Fibroblast of lung (primary cell): ENCODE measurements at regions not wholly inside any gene's neighbourhood (a gene's known extent, or its start where the extent isn't known, plus 50 kb on each side); places are given as distances from the start of the nearest gene placed in this dataset.

Experiments used
- DNase-seq, 2 donors: peaks; one replicate each; pipeline versions ENCODE4 v3.0.0 to v3.0.0-alpha.2; 2010; ENCODE audit warnings: low read depth in 2 of 2
- H2AFZ ChIP-seq: 2 replicates; pipeline ENCODE4 v1.5.1; 2012; ENCODE audit warnings: low read length, control low read depth, inconsistent platforms
- H3K27ac ChIP-seq: 2 replicates; pipeline ENCODE4 v1.5.1; 2011; ENCODE audit warnings: low read length, control low read depth; ENCODE audit not compliant: insufficient read depth
- H3K27me3 ChIP-seq: 2 replicates; pipeline ENCODE4 v1.5.1; 2011; ENCODE audit warnings: mild to moderate bottlenecking, low read length; ENCODE audit not compliant: control insufficient read depth, insufficient read depth
- H3K36me3 ChIP-seq: 2 replicates; pipeline ENCODE4 v1.5.1; 2011; ENCODE audit warnings: low read length; ENCODE audit not compliant: control insufficient read depth, insufficient read depth
- H3K4me1 ChIP-seq: 2 replicates; pipeline ENCODE4 v1.5.1; 2011; ENCODE audit warnings: low read length; ENCODE audit not compliant: control insufficient read depth, insufficient read depth; ENCODE audit errors: extremely low read depth
- H3K4me2 ChIP-seq: 2 replicates; pipeline ENCODE4 v1.5.1; 2011; ENCODE audit warnings: low read length, control low read depth; ENCODE audit not compliant: insufficient read depth; ENCODE audit errors: extremely low read depth
- H3K4me3 ChIP-seq, 4 experiments: fragments of 200-600 bp in 1 of 4; sonication (generic) in 1 of 4; replicated peaks in 1 of 4; 2 replicates each; pipeline ENCODE4 v1.5.1; 2011 to 2016; ENCODE audit warnings: low read length in 4 of 4, low read depth in 3 of 4, mild to moderate bottlenecking in 3 of 4, control low read depth in 2 of 4, inconsistent platforms in 1 of 4, mixed read lengths in 1 of 4; ENCODE audit not compliant: insufficient read depth in 1 of 4; ENCODE audit errors: control extremely low read depth in 1 of 4
- H3K79me2 ChIP-seq: 2 replicates; pipeline ENCODE4 v1.5.1; 2012; ENCODE audit warnings: mild to moderate bottlenecking, low read length, inconsistent platforms; ENCODE audit not compliant: control insufficient read depth, insufficient read depth
- H3K9ac ChIP-seq: 2 replicates; pipeline ENCODE4 v1.5.1; 2011; ENCODE audit warnings: mild to moderate bottlenecking, low read length, control low read depth; ENCODE audit not compliant: insufficient read depth
- H3K9me3 ChIP-seq: 2 replicates; pipeline ENCODE4 v1.5.1; 2012; ENCODE audit warnings: low read depth, low read length; ENCODE audit not compliant: control insufficient read depth, insufficient read depth
- H4K20me1 ChIP-seq: 2 replicates; pipeline ENCODE4 v1.5.1; 2011; ENCODE audit warnings: low read length; ENCODE audit not compliant: control insufficient read depth, insufficient read depth; ENCODE audit errors: extremely low read depth
- EZH2 ChIP-seq: IDR thresholded peaks from 2 replicates; pipeline ENCODE4 v1.5.1; 2012; ENCODE audit warnings: low read length, control low read depth, mild to moderate bottlenecking; ENCODE audit errors: missing control alignments
- TF ChIP-seq, protein P1 (sequence below), 2 donors: IDR thresholded peaks in 1 of 2; conservative IDR thresholded peaks in 1 of 2; 1 replicate in 1 of 2; 2 replicates in 1 of 2; pipeline ENCODE4 v1.5.1; 2011 to 2012; ENCODE audit warnings: low read length in 2 of 2, control low read depth in 1 of 2, inconsistent platforms in 1 of 2, low read depth in 1 of 2, mild to moderate bottlenecking in 1 of 2

DNA sequence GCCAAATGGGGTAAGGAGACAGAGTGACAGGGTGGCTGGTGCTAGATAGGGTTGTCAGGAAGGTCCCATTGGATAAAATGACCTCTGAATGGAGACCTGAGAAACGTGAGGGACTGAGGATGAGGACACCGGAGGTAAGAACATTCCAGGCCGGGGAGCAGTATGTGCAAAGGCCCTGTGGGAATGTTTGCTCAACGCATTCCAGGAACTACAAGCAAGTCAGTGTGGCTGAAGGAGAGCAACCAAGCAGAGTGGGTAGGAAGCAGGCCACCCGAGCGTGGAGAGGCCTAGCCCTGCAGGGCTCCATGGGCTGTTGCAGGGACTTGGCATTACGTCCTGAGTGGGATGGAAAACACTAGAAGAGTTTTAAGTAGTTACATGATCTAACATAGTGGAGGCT is 185.6 kb downstream of the ZBTB18 start:
- Histone ChIP-seq H3K4me3 (no peak overlapping the region), H3K36me3 (no peaks in the 10 kb centered on the region), H4K20me1 (no peaks in the 10 kb centered on the region), H3K9me3 (no peaks in the 10 kb centered on the region), H3K27ac (no peak overlapping the region), H3K4me2 (no peak overlapping the region), H2AFZ (no peak overlapping the region), H3K9ac (no peak overlapping the region), H3K27me3 (no peaks in the 10 kb centered on the region), H3K4me1 (no peaks in the 10 kb centered on the region), H3K79me2 (no peaks in the 10 kb centered on the region)
- DNase-seq: no peak
- TF ChIP-seq EZH2: no peak
- TF ChIP-seq, protein P1, sequence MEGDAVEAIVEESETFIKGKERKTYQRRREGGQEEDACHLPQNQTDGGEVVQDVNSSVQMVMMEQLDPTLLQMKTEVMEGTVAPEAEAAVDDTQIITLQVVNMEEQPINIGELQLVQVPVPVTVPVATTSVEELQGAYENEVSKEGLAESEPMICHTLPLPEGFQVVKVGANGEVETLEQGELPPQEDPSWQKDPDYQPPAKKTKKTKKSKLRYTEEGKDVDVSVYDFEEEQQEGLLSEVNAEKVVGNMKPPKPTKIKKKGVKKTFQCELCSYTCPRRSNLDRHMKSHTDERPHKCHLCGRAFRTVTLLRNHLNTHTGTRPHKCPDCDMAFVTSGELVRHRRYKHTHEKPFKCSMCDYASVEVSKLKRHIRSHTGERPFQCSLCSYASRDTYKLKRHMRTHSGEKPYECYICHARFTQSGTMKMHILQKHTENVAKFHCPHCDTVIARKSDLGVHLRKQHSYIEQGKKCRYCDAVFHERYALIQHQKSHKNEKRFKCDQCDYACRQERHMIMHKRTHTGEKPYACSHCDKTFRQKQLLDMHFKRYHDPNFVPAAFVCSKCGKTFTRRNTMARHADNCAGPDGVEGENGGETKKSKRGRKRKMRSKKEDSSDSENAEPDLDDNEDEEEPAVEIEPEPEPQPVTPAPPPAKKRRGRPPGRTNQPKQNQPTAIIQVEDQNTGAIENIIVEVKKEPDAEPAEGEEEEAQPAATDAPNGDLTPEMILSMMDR (conservative IDR thresholded peaks at IDR 0.05 in 1 of 2, IDR thresholded peaks at IDR 0.05 in 1 of 2; ENCODE audit: low read depth in 1 of 2, low read length in 2 of 2): no peak

DNA sequence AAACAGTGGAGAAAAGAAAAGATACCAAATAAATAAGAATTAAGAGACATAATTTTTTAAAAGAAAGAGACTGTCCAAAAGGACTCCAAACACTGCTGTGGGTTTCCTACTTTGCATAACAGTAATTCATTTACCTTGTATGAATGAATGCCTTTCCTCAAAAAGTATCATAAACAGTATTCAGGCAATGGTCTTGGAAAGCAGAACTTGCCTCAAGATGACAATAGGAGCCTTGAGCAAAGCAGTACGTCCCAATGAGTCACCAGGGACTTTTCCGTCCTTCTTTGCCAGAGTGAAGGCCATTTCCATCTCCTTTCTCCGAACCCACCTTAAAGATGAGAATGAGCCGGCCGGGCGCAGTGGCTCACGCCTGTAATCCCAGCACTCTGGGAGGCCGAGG is 186.4 kb downstream of the ZBTB18 start:
- Histone ChIP-seq H2AFZ (no peak overlapping the region), H3K9ac (no peak overlapping the region), H3K79me2 (no peaks in the 10 kb centered on the region), H4K20me1 (no peaks in the 10 kb centered on the region), H3K4me3 (no peak overlapping the region), H3K27ac (no peak overlapping the region), H3K4me1 (no peaks in the 10 kb centered on the region), H3K36me3 (no peaks in the 10 kb centered on the region), H3K27me3 (no peaks in the 10 kb centered on the region), H3K9me3 (no peaks in the 10 kb centered on the region), H3K4me2 (no peak overlapping the region)
- peak in 1 of 2 donors; percentile 50 for DNase-seq
- TF ChIP-seq, protein P1 (conservative IDR thresholded peaks at IDR 0.05 in 1 of 2, IDR thresholded peaks at IDR 0.05 in 1 of 2; ENCODE audit: low read depth in 1 of 2, low read length in 2 of 2): no peak
- no peak for TF ChIP-seq EZH2

DNA sequence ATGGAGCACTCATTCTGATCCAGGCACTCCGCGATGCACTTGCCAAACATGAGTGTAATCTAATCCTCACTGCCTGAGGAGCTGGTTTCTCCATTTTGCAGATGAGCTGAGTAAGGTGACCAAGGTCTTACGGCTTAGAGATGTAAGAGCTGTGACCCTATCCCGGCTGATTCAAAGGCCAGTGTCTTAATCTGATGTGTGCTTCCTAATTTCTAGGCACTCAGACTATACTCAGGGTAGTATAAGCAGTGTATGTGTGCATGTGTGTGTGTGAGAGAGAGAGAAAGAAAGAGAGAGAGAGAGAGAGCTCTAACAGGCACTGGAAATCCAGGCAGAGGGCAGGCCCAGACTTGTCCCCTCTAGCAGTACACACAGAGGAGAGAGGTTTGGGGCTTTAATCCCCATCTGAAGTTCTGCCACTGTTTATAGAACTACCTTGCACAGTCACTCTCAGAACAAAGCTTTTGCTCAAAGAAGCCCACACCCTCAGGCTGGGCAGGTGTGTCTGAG is 188.2 kb downstream of the ZBTB18 start:
- no peak overlapping the region for H3K27ac ChIP-seq
- peak; percentile 30 to 31 for DNase-seq

More for the DNA sequence above, 188.2 kb downstream of the ZBTB18 start:
- H3K4me1 ChIP-seq: no peaks in the 10 kb centered on the region
- H3K36me3 ChIP-seq: no peaks in the 10 kb centered on the region
- no peaks in the 10 kb centered on the region for H3K79me2 ChIP-seq
- no peak overlapping the region for H3K4me3 ChIP-seq
- H2AFZ ChIP-seq: peak overlapping the region; percentile 30
- H4K20me1 ChIP-seq: no peaks in the 10 kb centered on the region
- no peak overlapping the region for H3K4me2 ChIP-seq
- no peak overlapping the region for H3K9ac ChIP-seq
- H3K27me3 ChIP-seq: no peaks in the 10 kb centered on the region
- H3K9me3 ChIP-seq: no peaks in the 10 kb centered on the region
- TF ChIP-seq, protein P1 (conservative IDR thresholded peaks at IDR 0.05 in 1 of 2, IDR thresholded peaks at IDR 0.05 in 1 of 2; ENCODE audit: low read depth in 1 of 2, low read length in 2 of 2): no peak
- no peak for TF ChIP-seq EZH2
